GM12874 (cell line): ENCODE measurements at regions not wholly inside any gene's neighbourhood (a gene's known extent, or its start where the extent isn't known, plus 50 kb on each side); places are given as distances from the start of the nearest gene placed in this dataset.

ENCODE experiments used
- TF ChIP-seq, protein P1 (sequence below): IDR thresholded peaks from 2 replicates; pipeline ENCODE4 v1.5.1; 2011; ENCODE audit warnings: low read depth, mild to moderate bottlenecking, control low read depth, low read length, moderate library complexity; ENCODE audit not compliant: insufficient read depth

DNA sequence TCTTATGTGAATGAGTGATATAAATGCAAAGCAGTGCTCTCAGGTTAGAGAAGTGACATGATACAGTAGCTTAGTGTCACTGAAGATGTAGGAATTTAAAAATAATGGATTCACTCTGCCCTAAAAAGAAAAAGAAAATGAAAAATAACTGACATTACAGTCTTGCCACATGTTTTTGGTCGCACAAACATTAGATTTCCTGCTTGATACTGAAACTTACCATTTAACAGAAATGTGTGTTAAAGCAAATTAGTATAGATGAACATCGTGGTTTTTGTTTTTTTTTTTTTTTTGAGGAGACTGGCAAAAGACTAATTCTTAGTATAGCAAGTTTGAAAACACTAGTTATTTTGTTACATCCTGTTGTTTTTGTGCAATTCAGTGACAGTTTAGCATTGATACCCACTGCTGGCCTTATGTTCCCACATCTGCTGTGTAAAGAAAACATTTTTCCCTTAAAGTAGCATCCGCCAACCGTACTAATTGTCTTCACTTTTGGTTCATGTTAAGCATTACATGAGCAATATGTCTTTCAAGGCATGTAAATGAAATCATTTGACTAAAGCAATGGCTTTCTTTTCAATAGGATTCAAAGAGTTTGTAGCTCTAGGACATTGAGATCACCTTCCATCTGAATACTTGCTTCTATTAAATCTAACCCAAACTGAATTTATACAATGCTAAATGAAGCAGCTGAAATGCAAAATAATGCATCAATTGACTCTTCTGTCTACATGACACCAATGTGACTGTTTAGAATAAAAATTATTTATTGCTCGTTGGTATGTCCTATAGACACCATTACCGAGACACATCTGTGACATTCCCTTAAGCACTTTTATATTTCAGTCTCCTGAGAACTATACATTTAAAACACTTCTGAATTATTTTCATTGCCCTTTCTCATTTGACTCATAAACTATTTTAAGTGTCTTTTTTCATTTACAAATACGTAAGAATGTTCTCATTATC is 859.1 kb downstream of the MAT2B start:
- TF ChIP-seq, protein P1, sequence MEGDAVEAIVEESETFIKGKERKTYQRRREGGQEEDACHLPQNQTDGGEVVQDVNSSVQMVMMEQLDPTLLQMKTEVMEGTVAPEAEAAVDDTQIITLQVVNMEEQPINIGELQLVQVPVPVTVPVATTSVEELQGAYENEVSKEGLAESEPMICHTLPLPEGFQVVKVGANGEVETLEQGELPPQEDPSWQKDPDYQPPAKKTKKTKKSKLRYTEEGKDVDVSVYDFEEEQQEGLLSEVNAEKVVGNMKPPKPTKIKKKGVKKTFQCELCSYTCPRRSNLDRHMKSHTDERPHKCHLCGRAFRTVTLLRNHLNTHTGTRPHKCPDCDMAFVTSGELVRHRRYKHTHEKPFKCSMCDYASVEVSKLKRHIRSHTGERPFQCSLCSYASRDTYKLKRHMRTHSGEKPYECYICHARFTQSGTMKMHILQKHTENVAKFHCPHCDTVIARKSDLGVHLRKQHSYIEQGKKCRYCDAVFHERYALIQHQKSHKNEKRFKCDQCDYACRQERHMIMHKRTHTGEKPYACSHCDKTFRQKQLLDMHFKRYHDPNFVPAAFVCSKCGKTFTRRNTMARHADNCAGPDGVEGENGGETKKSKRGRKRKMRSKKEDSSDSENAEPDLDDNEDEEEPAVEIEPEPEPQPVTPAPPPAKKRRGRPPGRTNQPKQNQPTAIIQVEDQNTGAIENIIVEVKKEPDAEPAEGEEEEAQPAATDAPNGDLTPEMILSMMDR, result no peak

DNA sequence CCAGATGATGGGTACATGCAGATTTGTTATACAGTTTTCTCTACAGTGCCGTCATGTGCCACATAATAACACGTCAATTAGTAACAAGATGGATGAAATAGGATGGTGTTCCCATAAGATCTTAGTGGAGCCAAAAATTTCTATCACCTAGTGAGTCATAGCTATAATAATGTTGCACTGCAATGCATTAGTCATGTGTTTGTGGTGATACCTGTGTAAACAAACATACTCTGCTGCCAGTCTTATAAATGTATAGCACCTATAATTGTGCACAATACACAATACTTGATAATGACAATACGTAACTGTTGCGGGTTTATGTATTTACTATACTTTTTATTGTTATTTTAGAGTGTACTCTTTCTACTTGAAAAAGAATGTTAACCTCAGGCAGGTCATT is 865.4 kb downstream of the MAT2B start:
- TF ChIP-seq, protein P1, result no peak

DNA sequence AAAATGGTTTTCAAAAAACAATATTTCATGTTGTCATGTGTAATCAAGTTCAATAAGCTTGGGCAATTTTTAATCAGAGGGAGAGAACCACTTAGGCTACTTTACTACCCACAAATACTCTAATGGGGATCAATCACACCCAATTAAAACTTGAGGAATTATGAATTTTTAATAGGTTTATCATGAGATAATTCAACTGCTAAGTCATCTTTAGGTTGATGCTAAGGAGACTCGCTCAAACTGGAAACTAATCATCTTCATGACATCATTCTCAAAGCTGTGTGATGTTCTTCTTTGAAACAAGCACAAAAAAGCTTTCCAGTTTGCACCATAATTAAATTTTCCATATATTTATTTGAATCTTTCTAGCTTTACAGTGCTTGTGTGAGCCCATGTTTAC is 867.5 kb downstream of the MAT2B start:
- TF ChIP-seq, protein P1, result no peak

DNA sequence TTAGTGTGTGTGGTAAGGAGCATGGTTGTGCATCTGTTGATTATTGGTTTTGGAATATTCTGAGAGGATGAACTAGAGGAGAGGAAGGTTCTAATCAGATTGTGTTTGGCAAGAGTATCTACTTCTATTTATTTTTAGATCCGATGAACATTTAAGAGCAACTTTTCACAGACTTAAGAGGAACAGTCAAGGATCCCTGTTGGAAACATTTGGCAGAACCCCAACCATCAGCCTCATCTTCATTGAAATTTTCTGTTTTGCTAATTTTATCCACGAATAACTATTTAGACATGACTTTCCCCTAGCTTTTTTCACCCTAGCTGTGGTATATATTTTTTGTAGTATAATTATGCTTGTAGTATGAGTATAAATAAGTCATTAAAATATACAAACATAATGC is 868.5 kb downstream of the MAT2B start:
- TF ChIP-seq, protein P1, result no peak

DNA sequence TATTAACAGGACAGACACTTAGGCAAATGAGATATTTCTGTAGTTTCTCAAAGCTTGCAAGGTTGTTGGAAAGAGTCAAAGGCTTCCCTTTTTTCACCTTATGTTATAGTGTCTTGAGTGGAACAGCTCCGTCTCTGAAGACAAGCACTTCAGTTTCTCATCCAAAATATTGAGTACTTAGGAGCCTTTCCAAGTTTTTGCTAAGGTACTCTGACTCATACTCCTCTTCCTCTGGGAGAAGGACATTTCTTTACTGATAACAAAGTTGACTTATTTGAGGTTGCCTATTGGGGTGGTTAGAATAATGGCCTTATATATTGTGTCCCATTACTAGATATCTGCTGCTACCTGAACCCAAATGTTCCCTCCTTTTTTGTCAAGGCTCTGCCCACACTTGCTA is 869.6 kb downstream of the MAT2B start:
- TF ChIP-seq, protein P1, result no peak

DNA sequence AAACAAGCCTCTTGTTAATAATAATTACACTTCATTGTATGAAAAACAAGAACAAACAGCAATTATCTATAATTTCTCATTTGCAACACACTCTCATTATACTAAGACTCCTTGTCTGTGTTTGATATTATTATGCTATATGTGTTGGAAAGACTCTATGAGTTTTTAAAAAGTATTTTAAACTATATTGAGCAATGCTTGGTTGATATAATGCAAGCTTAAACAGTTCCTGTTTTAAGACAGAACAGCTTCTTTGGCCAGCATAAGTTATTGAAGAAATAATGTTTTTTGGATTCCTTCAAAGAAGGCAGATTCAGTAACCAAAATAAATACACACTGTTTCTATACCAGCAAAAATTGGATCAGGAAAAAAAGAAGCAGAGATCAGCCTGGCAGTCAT is 871.4 kb downstream of the MAT2B start:
- TF ChIP-seq, protein P1, result no peak

DNA sequence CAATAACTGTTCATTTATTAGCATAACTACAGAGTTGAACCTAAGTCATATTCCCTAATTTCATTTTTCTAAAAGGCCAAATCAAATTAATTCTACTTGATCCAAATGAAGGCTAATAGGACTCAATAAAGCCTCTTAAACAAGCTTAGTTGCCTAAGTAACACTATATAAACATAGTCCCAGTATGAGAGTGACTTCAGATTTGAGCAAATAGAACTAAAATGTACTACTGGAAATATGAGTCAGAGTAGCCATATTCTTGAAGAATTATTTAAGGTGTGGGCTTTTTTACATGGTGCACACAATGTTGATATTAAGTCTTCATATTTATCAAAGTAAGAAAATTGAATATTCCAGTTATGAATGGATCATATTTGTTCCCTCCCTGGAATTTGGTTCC is 872.3 kb downstream of the MAT2B start:
- TF ChIP-seq, protein P1, result no peak
